Panc1 (cell line): ENCODE measurements at regions not wholly inside any gene's neighbourhood (a gene's known extent, or its start where the extent isn't known, plus 50 kb on each side); places are given as distances from the start of the nearest gene placed in this dataset.

ENCODE experiments used
- ATAC-seq: fragments of 200-7000 bp; cut with Tn5 transposase; 2 replicates; pipeline ENCODE4 v1.9.1; 2020; ENCODE audit warnings: mild to moderate bottlenecking, moderate library complexity
- BruUV-seq: library from RNA; stranded (reverse); fragments of 400-500 nt; replicated peaks from 2 replicates; lab custom pipeline; 2021; lab: Mats Ljungman, UMichigan
- CTCF ChIA-PET: fragments of 300-600 bp; sonication (Branson Sonifier 250); formaldehyde crosslinking; loops from one replicate; lab custom pipeline; 2022; ENCODE audit warnings: antibody characterized with exemption; lab: Charles Lee
- POLR2A ChIA-PET: fragments of 300-600 bp; sonication (Branson Sonifier 250); formaldehyde crosslinking; loops from one replicate; lab custom pipeline; 2022; ENCODE audit warnings: antibody characterized with exemption; lab: Charles Lee
- DNase-seq: peaks from one replicate; pipeline ENCODE4 v3.0.0-alpha.2; 2010; ENCODE audit warnings: low read depth, low spot score
- H3K27ac ChIP-seq: 2 replicates; pipeline ENCODE4 v1.5.1; 2011; ENCODE audit warnings: mild to moderate bottlenecking, low read length, inconsistent platforms
- H3K27me3 ChIP-seq: fragments of 200-500 bp; sonication (Bioruptor generic); 2 replicates; pipeline ENCODE4 v1.6.0; 2014; ENCODE audit warnings: low read length, inconsistent platforms; ENCODE audit not compliant: control insufficient read depth, insufficient read depth
- H3K36me3 ChIP-seq: fragments of 200-500 bp; sonication (Bioruptor generic); 2 replicates; pipeline ENCODE4 v1.5.1; 2014; ENCODE audit warnings: inconsistent platforms, mild to moderate bottlenecking, low read length, moderate library complexity; ENCODE audit not compliant: control insufficient read depth, insufficient read depth
- H3K4me1 ChIP-seq: 2 replicates; pipeline ENCODE4 v1.5.1; 2011; ENCODE audit warnings: inconsistent platforms, mild to moderate bottlenecking, low read length, moderate library complexity; ENCODE audit not compliant: control insufficient read depth, insufficient read depth
- H3K4me3 ChIP-seq, 2 experiments: 2 replicates each; pipeline ENCODE4 v1.5.1; 2011 to 2012; ENCODE audit warnings: low read depth in 2 of 2, low read length in 2 of 2, mild to moderate bottlenecking in 2 of 2, inconsistent platforms in 1 of 2, moderate library complexity in 1 of 2
- H3K9me3 ChIP-seq: fragments of 200-500 bp; sonication (Bioruptor generic); 2 replicates; pipeline ENCODE4 v1.5.1; 2014; ENCODE audit warnings: low read depth, mild to moderate bottlenecking, inconsistent platforms, low read length, moderate library complexity; ENCODE audit not compliant: control insufficient read depth, insufficient read depth
- POLR2AphosphoS5 ChIP-seq: IDR thresholded peaks from 2 replicates; pipeline ENCODE4 v1.6.1; 2012; ENCODE audit warnings: mild to moderate bottlenecking, low read depth, low read length, moderate library complexity
- REST ChIP-seq, 2 experiments: IDR thresholded peaks; 2 replicates each; pipeline ENCODE4 v1.6.1; 2011 to 2012; ENCODE audit warnings: low read depth in 2 of 2, control low read depth in 1 of 2, low read length in 1 of 2, mild to moderate bottlenecking in 1 of 2, moderate library complexity in 1 of 2; ENCODE audit not compliant: insufficient read depth in 1 of 2
- SIN3A ChIP-seq: IDR thresholded peaks from 2 replicates; pipeline ENCODE4 v1.6.1; 2012; ENCODE audit warnings: low read depth, mild to moderate bottlenecking, low read length, moderate library complexity, borderline replicate concordance; ENCODE audit not compliant: insufficient read depth
- TCF7L2 ChIP-seq: IDR thresholded peaks from 2 replicates; pipeline ENCODE4 v1.6.1; 2011; ENCODE audit warnings: mild to moderate bottlenecking, low read depth, low read length, inconsistent platforms
- in situ Hi-C: cut with HindIII; loops from 2 replicates; pipeline ENCODE4 v1.10.0; 2016; ENCODE audit warnings: low sequenced_read_pairs, low pct_unique_long_range_greater_than_20kb
- intact Hi-C: fragments of 100-400 bp; cut with micrococcal nuclease; formaldehyde crosslinking; loops from one replicate; pipeline ENCODE4 v1.10.0; 2022; ENCODE audit not compliant: unreplicated experiment
- TF ChIP-seq, protein P1 (sequence below): fragments of 450-650 bp; IDR thresholded peaks from 2 replicates; pipeline ENCODE4 v1.5.1; 2017; ENCODE audit warnings: mild to moderate bottlenecking

DNA sequence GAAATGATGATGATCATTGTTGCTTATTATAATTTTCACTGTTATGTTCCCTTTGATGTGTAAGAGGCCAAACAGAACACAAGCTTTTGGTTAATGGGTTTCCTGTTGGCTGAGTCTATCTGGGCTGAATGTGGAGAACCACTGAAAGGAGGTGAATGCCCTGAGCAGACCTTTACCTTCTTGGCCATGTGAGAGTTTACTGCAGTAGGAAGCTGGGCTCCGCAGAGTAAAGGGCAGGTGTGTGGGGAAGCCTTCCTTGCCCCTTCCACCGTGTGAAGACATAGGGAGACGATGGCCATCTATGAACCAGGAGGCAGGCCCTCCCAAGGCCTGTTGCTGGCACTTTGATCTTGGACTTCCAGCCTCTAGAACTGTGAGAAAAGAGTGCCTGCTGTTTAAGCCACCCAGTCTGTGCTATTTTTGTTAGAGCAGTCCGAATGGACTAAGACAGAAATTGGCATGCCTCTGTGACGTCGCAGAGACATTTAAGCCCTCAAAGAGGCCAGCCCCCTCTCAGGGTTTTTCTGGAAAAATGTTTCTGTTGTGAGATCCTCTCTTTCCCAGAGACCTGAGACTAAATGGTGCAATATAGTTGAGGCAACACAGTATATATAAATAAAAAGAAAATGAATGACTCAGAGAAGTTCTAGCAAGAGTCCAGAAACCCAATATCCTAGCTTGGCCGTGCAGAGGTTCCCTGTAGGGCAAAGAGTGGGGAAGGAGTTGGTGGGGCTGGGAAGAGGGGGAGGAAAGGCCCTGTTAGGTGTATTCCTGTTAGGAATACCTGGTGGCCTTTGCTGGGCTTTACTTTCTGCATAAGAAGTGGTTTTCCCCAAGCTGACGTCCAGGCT lies 121.9 kb upstream of the LGALSL start:
- in situ Hi-C loops (no loop called here), intact Hi-C loops (loop anchor here (1.0 to 2.0 kb wide), 2 partner anchors 156 to 231 kb away; no protein-coding TSS in a partner anchor)
- Histone ChIP-seq H3K27me3 (peaks cover 6% of the 10 kb centered on the region; the same call in 1 of the 2 replicates), H3K9me3 (no peaks in the 10 kb centered on the region), H3K4me3 (no peak overlapping the region), H3K27ac (no peak overlapping the region), H3K4me1 (no peaks in the 10 kb centered on the region), H3K36me3 (no peaks in the 10 kb centered on the region)
- CTCF ChIA-PET: interaction anchor here (0.6 to 2.2 kb wide), 3 partner anchors 156 to 707 kb away, joined by 5 to 23 read pairs (median 7); no protein-coding TSS in a partner anchor
- TF ChIP-seq, protein P1, sequence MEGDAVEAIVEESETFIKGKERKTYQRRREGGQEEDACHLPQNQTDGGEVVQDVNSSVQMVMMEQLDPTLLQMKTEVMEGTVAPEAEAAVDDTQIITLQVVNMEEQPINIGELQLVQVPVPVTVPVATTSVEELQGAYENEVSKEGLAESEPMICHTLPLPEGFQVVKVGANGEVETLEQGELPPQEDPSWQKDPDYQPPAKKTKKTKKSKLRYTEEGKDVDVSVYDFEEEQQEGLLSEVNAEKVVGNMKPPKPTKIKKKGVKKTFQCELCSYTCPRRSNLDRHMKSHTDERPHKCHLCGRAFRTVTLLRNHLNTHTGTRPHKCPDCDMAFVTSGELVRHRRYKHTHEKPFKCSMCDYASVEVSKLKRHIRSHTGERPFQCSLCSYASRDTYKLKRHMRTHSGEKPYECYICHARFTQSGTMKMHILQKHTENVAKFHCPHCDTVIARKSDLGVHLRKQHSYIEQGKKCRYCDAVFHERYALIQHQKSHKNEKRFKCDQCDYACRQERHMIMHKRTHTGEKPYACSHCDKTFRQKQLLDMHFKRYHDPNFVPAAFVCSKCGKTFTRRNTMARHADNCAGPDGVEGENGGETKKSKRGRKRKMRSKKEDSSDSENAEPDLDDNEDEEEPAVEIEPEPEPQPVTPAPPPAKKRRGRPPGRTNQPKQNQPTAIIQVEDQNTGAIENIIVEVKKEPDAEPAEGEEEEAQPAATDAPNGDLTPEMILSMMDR: no peak
- TF ChIP-seq POLR2AphosphoS5 (no peak), REST (IDR thresholded peaks at IDR 0.05; ENCODE audit: insufficient read depth in 1 of 2, low read depth in 2 of 2, low read length in 1 of 2) (no peak), SIN3A (no peak), TCF7L2 (no peak)
- no TSS peak for BruUV-seq
- DNase-seq: no peak
- POLR2A ChIA-PET: interaction anchor here (0.7 kb wide), 1 partner anchor 99 kb away, joined by 3 read pairs; no protein-coding TSS in a partner anchor
- no peak for ATAC-seq

DNA sequence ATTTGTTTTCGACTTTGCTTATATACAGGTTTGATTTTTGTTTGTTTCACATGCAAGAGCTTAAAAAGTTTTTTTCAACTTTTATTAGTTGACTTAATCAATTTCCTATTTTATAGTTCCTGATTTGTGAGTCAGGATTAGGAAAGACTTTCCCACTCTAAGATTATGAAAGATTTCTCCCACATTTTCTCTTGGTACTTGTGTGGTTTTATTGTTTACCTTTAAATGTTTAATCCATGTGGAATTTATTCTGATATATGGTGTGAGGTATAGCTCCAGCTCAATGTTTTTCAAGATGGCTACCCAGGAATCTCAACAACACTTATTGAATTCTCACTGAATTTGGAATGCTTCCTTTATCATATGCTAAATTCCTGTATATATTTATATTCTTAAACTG lies 117.8 kb upstream of the LGALSL start:
- Histone ChIP-seq H3K27me3 (peaks cover 5% of the 10 kb centered on the region; the same call in 1 of the 2 replicates), H3K9me3 (no peaks in the 10 kb centered on the region), H3K27ac (no peak overlapping the region), H3K36me3 (no peaks in the 10 kb centered on the region), H3K4me1 (no peaks in the 10 kb centered on the region), H3K4me3 (no peak overlapping the region)
- POLR2A ChIA-PET: no interaction called here
- CTCF ChIA-PET: interaction anchor here (0.5 kb wide), 1 partner anchor 152 kb away, joined by 3 read pairs; no protein-coding TSS in a partner anchor
- ATAC-seq (no peak), DNase-seq (no peak)
- in situ Hi-C loops (no loop called here), intact Hi-C loops (no loop called here)
- BruUV-seq: no TSS peak
- TF ChIP-seq, protein P1: no peak
- TF ChIP-seq SIN3A (no peak), TCF7L2 (no peak), POLR2AphosphoS5 (no peak), REST (IDR thresholded peaks at IDR 0.05; ENCODE audit: insufficient read depth in 1 of 2, low read depth in 2 of 2, low read length in 1 of 2) (no peak)
